Erythroblast (primary cell): ENCODE measurements at regions not wholly inside any gene's neighbourhood (a gene's known extent, or its start where the extent isn't known, plus 50 kb on each side); places are given as distances from the start of the nearest gene placed in this dataset.

ENCODE experiments used
- GATA1 ChIP-seq: IDR thresholded peaks from 2 replicates; pipeline ENCODE4 v1.6.1; 2011; ENCODE audit warnings: low read depth, mild to moderate bottlenecking, control low read depth, low read length, moderate library complexity
- POLR2A ChIP-seq: IDR thresholded peaks from 2 replicates; pipeline ENCODE4 v1.6.1; 2011; ENCODE audit warnings: mild to moderate bottlenecking, low read length

DNA sequence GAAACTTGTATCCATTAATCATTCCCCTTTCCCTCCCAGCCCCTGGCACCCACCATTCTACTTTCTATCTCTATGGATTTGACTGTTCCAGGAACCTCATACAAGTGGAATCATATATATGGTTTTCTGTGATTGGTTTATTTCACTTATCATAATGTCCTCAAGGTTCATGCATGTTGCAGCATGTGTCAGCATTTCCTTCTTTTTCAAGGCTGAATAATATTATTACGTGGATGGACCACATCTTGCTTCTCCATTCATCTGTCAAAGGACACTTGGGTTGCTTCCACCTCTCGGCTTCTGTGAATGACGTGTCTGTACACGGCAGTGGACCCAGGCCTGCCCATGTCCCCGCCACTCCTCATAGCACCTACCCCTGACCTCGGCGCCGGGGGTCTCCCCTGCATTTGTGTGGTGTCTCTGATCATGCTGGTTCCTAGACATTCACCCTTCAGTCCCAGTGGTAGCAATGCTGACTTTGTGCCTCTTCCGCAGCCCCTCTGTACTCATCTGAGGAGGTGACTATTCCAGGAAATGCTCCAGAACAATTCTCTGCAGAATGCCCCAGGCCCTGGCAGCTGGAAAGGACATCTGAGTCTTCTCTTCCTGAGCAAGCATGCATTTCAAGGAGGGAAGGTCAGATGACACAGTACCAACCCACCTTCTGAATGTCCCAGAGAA, 136.9 kb downstream of the PSMG1 start:
- no peak for TF ChIP-seq POLR2A
- no peak for TF ChIP-seq GATA1
